IMR-90 (cell line): ENCODE measurements at regions not wholly inside any gene's neighbourhood (a gene's known extent, or its start where the extent isn't known, plus 50 kb on each side); places are given as distances from the start of the nearest gene placed in this dataset.

Experiments
- ATAC-seq: fragments of 200-7000 bp; cut with Tn5 transposase; 2 replicates; pipeline ENCODE4 v1.9.1; 2020; ENCODE audit warnings: low read depth, mild to moderate bottlenecking, moderate library complexity
- BruUV-seq: library from RNA; stranded (reverse); fragments of 400-500 nt; replicated peaks from 2 replicates; lab custom pipeline; 2021; lab: Mats Ljungman, UMichigan
- CTCF ChIA-PET: fragments of 300-600 bp; formaldehyde crosslinking; extraction: SDS; loops from one replicate; lab custom pipeline; 2021; ENCODE audit warnings: antibody characterized with exemption; lab: Yijun Ruan, JAX
- POLR2A ChIA-PET: fragments of 300-600 bp; sonication (Branson Sonifier 250); formaldehyde crosslinking; loops from one replicate; lab custom pipeline; 2022; ENCODE audit warnings: antibody characterized with exemption; ENCODE audit not compliant: unreplicated experiment; lab: Charles Lee
- DNase-seq: peaks from one replicate; pipeline ENCODE4 v3.0.0; 2013
- H2AFZ ChIP-seq: replicated peaks from 2 replicates; pipeline ENCODE3; 2013; ENCODE audit warnings: low read length, mild to moderate bottlenecking; ENCODE audit not compliant: poor library complexity
- H2AK5ac ChIP-seq: 2 replicates; pipeline ENCODE4 v1.6.1; 2013; ENCODE audit warnings: low read depth, low read length, inconsistent platforms
- H2AK9ac ChIP-seq: replicated peaks from 2 replicates; pipeline ENCODE3; 2013; ENCODE audit warnings: mild to moderate bottlenecking, low read depth, low read length, moderate library complexity; ENCODE audit not compliant: poor library complexity
- H2BK120ac ChIP-seq: 2 replicates; pipeline ENCODE4 v1.6.1; 2013; ENCODE audit warnings: low read depth, low read length, inconsistent platforms
- H2BK15ac ChIP-seq: 3 replicates; pipeline ENCODE4 v1.6.1; 2013; ENCODE audit warnings: low read depth, low read length, inconsistent platforms
- H2BK20ac ChIP-seq: 2 replicates; pipeline ENCODE4 v1.6.1; 2013; ENCODE audit warnings: low read depth, mild to moderate bottlenecking, inconsistent platforms, low read length, moderate library complexity
- H2BK5ac ChIP-seq: 2 replicates; pipeline ENCODE4 v1.6.1; 2013; ENCODE audit warnings: mild to moderate bottlenecking, low read depth, low read length, inconsistent platforms; ENCODE audit not compliant: poor library complexity, severe bottlenecking
- H3K14ac ChIP-seq: replicated peaks from 2 replicates; pipeline ENCODE4 v1.6.1; 2013; ENCODE audit warnings: low read depth, low read length, inconsistent platforms
- H3K18ac ChIP-seq: 2 replicates; pipeline ENCODE4 v1.6.1; 2013; ENCODE audit warnings: low read depth, low read length, control low read depth
- H3K23ac ChIP-seq: 2 replicates; pipeline ENCODE4 v1.6.1; 2013; ENCODE audit warnings: low read depth, low read length, inconsistent platforms
- H3K27ac ChIP-seq: 2 replicates; pipeline ENCODE4 v1.5.1; 2013; ENCODE audit warnings: mild to moderate bottlenecking, control low read depth, low read length; ENCODE audit not compliant: insufficient read depth
- H3K27me3 ChIP-seq: 2 replicates; pipeline ENCODE4 v1.6.1; 2013; ENCODE audit warnings: low read length; ENCODE audit not compliant: control insufficient read depth, insufficient read depth
- H3K36me3 ChIP-seq: 2 replicates; pipeline ENCODE4 v1.6.1; 2013; ENCODE audit warnings: low read length, mixed read lengths; ENCODE audit not compliant: control insufficient read depth, insufficient read depth
- H3K4ac ChIP-seq: 2 replicates; pipeline ENCODE4 v1.6.1; 2013; ENCODE audit warnings: low read depth, low read length, inconsistent platforms
- H3K4me1 ChIP-seq: 2 replicates; pipeline ENCODE4 v1.6.1; 2013; ENCODE audit warnings: low read length, mixed read lengths; ENCODE audit not compliant: control insufficient read depth, insufficient read depth
- H3K4me2 ChIP-seq: 2 replicates; pipeline ENCODE4 v1.6.1; 2013; ENCODE audit warnings: low read depth, mild to moderate bottlenecking, control low read depth, low read length, moderate library complexity
- H3K4me3 ChIP-seq: 2 replicates; pipeline ENCODE4 v1.5.1; 2013; ENCODE audit warnings: low read depth, mild to moderate bottlenecking, control low read depth, low read length, moderate library complexity; ENCODE audit not compliant: insufficient read depth
- H3K56ac ChIP-seq: 2 replicates; pipeline ENCODE4 v1.6.1; 2013; ENCODE audit warnings: low read length, inconsistent platforms; ENCODE audit not compliant: insufficient read depth; ENCODE audit errors: extremely low read depth
- H3K79me1 ChIP-seq, 2 experiments: 2 replicates each; pipeline ENCODE4 v1.6.1; 2013; ENCODE audit warnings: low read length in 2 of 2, inconsistent platforms in 1 of 2, low read depth in 1 of 2
- H3K9ac ChIP-seq: 2 replicates; pipeline ENCODE4 v1.6.1; 2013; ENCODE audit warnings: low read depth, low read length, control low read depth
- H3K9me1 ChIP-seq: 2 replicates; pipeline ENCODE4 v1.6.1; 2013; ENCODE audit warnings: low read length, inconsistent platforms; ENCODE audit not compliant: insufficient read depth
- H3K9me3 ChIP-seq: 2 replicates; pipeline ENCODE4 v1.6.1; 2013; ENCODE audit warnings: low read length; ENCODE audit not compliant: control insufficient read depth, insufficient read depth
- H4K20me1 ChIP-seq: 2 replicates; pipeline ENCODE4 v1.6.1; 2013; ENCODE audit warnings: low read length, inconsistent platforms; ENCODE audit not compliant: insufficient read depth
- H4K5ac ChIP-seq: 2 replicates; pipeline ENCODE4 v1.6.1; 2013; ENCODE audit warnings: mild to moderate bottlenecking, low read depth, low read length, control low read depth
- H4K8ac ChIP-seq, 2 experiments: 2 replicates each; pipeline ENCODE4 v1.6.1; 2013; ENCODE audit warnings: low read depth in 2 of 2, low read length in 2 of 2, control low read depth in 1 of 2, inconsistent platforms in 1 of 2
- H4K91ac ChIP-seq: 2 replicates; pipeline ENCODE4 v1.6.1; 2013; ENCODE audit warnings: low read depth, low read length, inconsistent platforms; ENCODE audit not compliant: insufficient read depth
- CEBPB ChIP-seq: IDR thresholded peaks from 2 replicates; pipeline ENCODE4 v1.6.1; 2012; ENCODE audit warnings: low read depth, low read length, improper control_type of control experiment
- FOS ChIP-seq: fragments of 150-350 bp; IDR thresholded peaks from 2 replicates; pipeline ENCODE4 v1.6.1; 2016; ENCODE audit warnings: low read depth, low read length
- MAZ ChIP-seq: IDR thresholded peaks from 2 replicates; pipeline ENCODE4 v1.6.1; 2012; ENCODE audit warnings: low read depth, mild to moderate bottlenecking, low read length, improper control_type of control experiment, moderate library complexity, borderline replicate concordance
- NFE2L2 ChIP-seq: fragments of 150-350 bp; IDR thresholded peaks from 2 replicates; pipeline ENCODE4 v1.6.1; 2016; ENCODE audit warnings: low read depth, mild to moderate bottlenecking, low read length
- POLR2A ChIP-seq: IDR thresholded peaks from 2 replicates; pipeline ENCODE4 v1.6.1; 2012; ENCODE audit warnings: mild to moderate bottlenecking, low read depth, low read length
- WGBS, 2 experiments: methylation state at CpG; one replicate each; pipeline versions ENCODE4 v1.1.5 to v1.1.7; 2013; ENCODE audit warnings: missing lambda C conversion rate in 2 of 2; ENCODE audit not compliant: insufficient read length in 1 of 2; ENCODE audit errors: extremely low coverage in 2 of 2; 5-methylcytosine and 5-hydroxymethylcytosine counted together
- dilution Hi-C: fragments of 300-500 bp; cut with HindIII; formaldehyde crosslinking; loops from one replicate; pipeline ENCODE4 v1.14.3; 2018; ENCODE audit warnings: low sequenced_read_pairs; ENCODE audit not compliant: unreplicated experiment
- in situ Hi-C: fragments of 300-500 bp; cut with MboI; formaldehyde crosslinking; loops from 3 replicates; pipeline ENCODE4 v1.14.3; 2019; ENCODE audit warnings: low sequenced_read_pairs, inconsistent platforms, mixed read lengths
- intact Hi-C: fragments of 100-400 bp; cut with micrococcal nuclease; formaldehyde crosslinking; loops from 2 replicates; pipeline ENCODE4 v1.10.0; 2022
- TF ChIP-seq, protein P1 (sequence below): conservative IDR thresholded peaks from 2 replicates; pipeline ENCODE4 v1.5.1; 2012; ENCODE audit warnings: mild to moderate bottlenecking, low read depth, low read length, improper control_type of control experiment
- TF ChIP-seq, protein P2 (sequence below): fragments of 150-350 bp; IDR thresholded peaks from 2 replicates; pipeline ENCODE4 v1.6.1; 2016; ENCODE audit warnings: low read depth, mild to moderate bottlenecking, low read length, moderate library complexity, borderline replicate concordance

DNA sequence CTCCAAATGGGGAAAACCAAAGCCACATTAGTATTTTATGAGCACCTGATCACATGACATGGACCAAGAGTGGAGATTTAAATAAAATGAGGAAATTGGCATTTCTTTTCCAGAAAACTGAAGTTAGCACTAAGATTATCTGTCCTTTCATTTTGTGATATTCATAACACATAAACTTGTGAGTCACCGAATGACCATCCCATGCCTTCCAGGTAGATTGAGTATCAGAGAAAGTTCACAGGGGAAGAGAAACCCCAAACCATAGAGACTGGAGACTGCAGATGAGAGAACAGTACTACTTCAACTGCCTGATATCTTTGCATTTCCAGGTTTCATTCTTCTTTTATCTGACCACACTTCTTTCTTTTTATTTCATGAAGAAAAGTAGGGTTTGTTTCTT, 176.3 kb upstream of the LRP1B start:
- Histone ChIP-seq H3K4me1 (no peaks in the 10 kb centered on the region), H3K27me3 (no peaks in the 10 kb centered on the region), H2BK15ac (no peak overlapping the region), H2BK20ac (no peak overlapping the region), H3K27ac (no peak overlapping the region), H3K9me1 (no peaks in the 10 kb centered on the region), H2BK120ac (no peak overlapping the region), H4K20me1 (no peaks in the 10 kb centered on the region), H3K9ac (no peak overlapping the region), H3K18ac (no peak overlapping the region), H3K9me3 (peaks cover 4% of the 10 kb centered on the region), H4K5ac (no peak overlapping the region), H2AFZ (no peak overlapping the region), H4K8ac (no peak overlapping the region), H2AK9ac (no peak overlapping the region), H3K4ac (no peak overlapping the region), H2BK5ac (no peak overlapping the region), H3K56ac (no peak overlapping the region), H3K4me2 (no peak overlapping the region), H3K23ac (no peak overlapping the region), H3K14ac (no peak overlapping the region), H2AK5ac (no peak overlapping the region), H3K79me1 (no peaks in the 10 kb centered on the region), H4K91ac (no peak overlapping the region), H3K4me3 (no peak overlapping the region), H3K36me3 (no peaks in the 10 kb centered on the region)
- no peak for ATAC-seq
- WGBS, 2 experiments: no CpG with 5 or more reads among the region's 1 CpG
- no peak for DNase-seq
- BruUV-seq: no TSS peak
- in situ Hi-C loops (no loop called here), dilution Hi-C loops (no loop called here), intact Hi-C loops (no loop called here)
- ChIA-PET CTCF (no interaction called here), POLR2A (no interaction called here)
- TF ChIP-seq POLR2A (no peak), NFE2L2 (no peak), MAZ (no peak), CEBPB (no peak), FOS (no peak)
- TF ChIP-seq, protein P1, sequence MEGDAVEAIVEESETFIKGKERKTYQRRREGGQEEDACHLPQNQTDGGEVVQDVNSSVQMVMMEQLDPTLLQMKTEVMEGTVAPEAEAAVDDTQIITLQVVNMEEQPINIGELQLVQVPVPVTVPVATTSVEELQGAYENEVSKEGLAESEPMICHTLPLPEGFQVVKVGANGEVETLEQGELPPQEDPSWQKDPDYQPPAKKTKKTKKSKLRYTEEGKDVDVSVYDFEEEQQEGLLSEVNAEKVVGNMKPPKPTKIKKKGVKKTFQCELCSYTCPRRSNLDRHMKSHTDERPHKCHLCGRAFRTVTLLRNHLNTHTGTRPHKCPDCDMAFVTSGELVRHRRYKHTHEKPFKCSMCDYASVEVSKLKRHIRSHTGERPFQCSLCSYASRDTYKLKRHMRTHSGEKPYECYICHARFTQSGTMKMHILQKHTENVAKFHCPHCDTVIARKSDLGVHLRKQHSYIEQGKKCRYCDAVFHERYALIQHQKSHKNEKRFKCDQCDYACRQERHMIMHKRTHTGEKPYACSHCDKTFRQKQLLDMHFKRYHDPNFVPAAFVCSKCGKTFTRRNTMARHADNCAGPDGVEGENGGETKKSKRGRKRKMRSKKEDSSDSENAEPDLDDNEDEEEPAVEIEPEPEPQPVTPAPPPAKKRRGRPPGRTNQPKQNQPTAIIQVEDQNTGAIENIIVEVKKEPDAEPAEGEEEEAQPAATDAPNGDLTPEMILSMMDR: no peak
- TF ChIP-seq, protein P2, sequence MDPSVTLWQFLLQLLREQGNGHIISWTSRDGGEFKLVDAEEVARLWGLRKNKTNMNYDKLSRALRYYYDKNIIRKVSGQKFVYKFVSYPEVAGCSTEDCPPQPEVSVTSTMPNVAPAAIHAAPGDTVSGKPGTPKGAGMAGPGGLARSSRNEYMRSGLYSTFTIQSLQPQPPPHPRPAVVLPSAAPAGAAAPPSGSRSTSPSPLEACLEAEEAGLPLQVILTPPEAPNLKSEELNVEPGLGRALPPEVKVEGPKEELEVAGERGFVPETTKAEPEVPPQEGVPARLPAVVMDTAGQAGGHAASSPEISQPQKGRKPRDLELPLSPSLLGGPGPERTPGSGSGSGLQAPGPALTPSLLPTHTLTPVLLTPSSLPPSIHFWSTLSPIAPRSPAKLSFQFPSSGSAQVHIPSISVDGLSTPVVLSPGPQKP: no peak
